ENCODE measurements at regions not wholly inside any gene's neighbourhood (a gene's known extent, or its start where the extent isn't known, plus 50 kb on each side); places are given as distances from the start of the nearest gene placed in this dataset.

DNA sequence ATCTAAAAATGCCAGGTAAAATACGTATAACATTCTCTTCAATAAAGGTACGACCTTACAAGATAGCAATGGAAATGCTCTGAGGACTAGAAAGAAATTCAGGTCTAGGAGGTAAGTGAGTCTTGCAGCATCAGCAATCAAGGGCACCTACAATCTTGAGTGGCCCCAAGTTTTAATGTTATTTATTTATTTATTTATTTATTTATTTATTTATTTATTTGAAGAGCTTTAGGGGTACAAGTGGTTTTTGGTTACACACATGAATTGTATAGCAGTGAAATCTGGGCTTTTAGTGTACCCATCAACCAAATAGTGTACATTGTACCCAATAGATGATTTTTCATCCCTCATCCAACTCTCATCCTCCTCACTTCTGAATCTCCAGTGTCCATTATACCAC lies 574.0 kb upstream of the POU3F2 start (continued):
- TF ChIP-seq, protein P1, sequence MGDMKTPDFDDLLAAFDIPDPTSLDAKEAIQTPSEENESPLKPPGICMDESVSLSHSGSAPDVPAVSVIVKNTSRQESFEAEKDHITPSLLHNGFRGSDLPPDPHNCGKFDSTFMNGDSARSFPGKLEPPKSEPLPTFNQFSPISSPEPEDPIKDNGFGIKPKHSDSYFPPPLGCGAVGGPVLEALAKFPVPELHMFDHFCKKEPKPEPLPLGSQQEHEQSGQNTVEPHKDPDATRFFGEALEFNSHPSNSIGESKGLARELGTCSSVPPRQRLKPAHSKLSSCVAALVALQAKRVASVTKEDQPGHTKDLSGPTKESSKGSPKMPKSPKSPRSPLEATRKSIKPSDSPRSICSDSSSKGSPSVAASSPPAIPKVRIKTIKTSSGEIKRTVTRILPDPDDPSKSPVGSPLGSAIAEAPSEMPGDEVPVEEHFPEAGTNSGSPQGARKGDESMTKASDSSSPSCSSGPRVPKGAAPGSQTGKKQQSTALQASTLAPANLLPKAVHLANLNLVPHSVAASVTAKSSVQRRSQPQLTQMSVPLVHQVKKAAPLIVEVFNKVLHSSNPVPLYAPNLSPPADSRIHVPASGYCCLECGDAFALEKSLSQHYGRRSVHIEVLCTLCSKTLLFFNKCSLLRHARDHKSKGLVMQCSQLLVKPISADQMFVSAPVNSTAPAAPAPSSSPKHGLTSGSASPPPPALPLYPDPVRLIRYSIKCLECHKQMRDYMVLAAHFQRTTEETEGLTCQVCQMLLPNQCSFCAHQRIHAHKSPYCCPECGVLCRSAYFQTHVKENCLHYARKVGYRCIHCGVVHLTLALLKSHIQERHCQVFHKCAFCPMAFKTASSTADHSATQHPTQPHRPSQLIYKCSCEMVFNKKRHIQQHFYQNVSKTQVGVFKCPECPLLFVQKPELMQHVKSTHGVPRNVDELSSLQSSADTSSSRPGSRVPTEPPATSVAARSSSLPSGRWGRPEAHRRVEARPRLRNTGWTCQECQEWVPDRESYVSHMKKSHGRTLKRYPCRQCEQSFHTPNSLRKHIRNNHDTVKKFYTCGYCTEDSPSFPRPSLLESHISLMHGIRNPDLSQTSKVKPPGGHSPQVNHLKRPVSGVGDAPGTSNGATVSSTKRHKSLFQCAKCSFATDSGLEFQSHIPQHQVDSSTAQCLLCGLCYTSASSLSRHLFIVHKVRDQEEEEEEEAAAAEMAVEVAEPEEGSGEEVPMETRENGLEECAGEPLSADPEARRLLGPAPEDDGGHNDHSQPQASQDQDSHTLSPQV (IDR thresholded peaks at IDR 0.05) = no peak
- TF ChIP-seq ZZZ3 (IDR thresholded peaks at IDR 0.05; ENCODE audit: control insufficient read depth, insufficient read length, low read depth) (no peak), POLR2AphosphoS5 (IDR thresholded peaks at IDR 0.05; ENCODE audit: low read length) (no peak), HCFC1 (IDR thresholded peaks at IDR 0.05; ENCODE audit: low read length) (no peak), PAX5 (IDR thresholded peaks at IDR 0.05; ENCODE audit: borderline replicate concordance, low read depth, low read length) (no peak), STAT1 (conservative IDR thresholded peaks at IDR 0.05) (no peak), RFX5 (IDR thresholded peaks at IDR 0.05; ENCODE audit: low read depth, low read length) (no peak), NFXL1 (IDR thresholded peaks at IDR 0.05; ENCODE audit: borderline replicate concordance) (no peak), PAX8 (IDR thresholded peaks at IDR 0.05) (no peak)
- TF ChIP-seq, protein P2, sequence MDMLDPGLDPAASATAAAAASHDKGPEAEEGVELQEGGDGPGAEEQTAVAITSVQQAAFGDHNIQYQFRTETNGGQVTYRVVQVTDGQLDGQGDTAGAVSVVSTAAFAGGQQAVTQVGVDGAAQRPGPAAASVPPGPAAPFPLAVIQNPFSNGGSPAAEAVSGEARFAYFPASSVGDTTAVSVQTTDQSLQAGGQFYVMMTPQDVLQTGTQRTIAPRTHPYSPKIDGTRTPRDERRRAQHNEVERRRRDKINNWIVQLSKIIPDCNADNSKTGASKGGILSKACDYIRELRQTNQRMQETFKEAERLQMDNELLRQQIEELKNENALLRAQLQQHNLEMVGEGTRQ (IDR thresholded peaks at IDR 0.05; ENCODE audit: borderline replicate concordance, low read depth, low read length) = no peak

DNA sequence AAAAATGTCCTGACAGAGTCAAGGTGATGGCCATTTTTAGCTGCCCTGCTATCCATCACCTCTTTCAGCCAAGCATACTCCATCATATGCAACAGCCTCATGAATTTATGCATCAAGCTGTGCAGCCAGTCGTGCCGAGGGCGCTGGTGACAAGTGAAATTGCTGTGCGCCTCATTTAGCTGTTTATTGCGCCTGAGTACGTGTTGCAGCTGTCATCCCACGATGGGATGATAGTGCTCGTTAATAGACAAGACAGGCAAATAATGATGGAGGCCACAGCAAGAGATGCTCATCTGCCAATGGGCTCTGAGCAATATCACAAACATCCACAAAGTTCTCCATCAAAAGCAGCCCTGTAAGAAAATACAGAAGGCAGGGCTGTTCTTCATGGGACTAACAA lies 562.3 kb upstream of the POU3F2 start:
- SMC1A ChIA-PET (ENCODE audit: uncharacterized antibody, unreplicated experiment) = interaction anchor here (0.8 kb wide), 1 partner anchor 647 kb away, joined by 3 read pairs; no protein-coding TSS in a partner anchor
- Histone ChIP-seq H4K20me1 (ENCODE audit: control insufficient read depth, insufficient read depth) (no peaks in the 10 kb centered on the region), H3K27ac (ENCODE audit: control insufficient read depth, insufficient read depth) (no peak overlapping the region), H3K9me3 (replicated peaks; ENCODE audit: control insufficient read depth, insufficient read depth, low read length) (no peaks in the 10 kb centered on the region), H2AFZ (ENCODE audit: control insufficient read depth, low read depth, low read length) (no peak overlapping the region), H3K4me2 (ENCODE audit: control insufficient read depth, insufficient read depth) (no peak overlapping the region), H3K79me2 (ENCODE audit: control insufficient read depth, insufficient read depth, low read length) (no peaks in the 10 kb centered on the region), H3K36me3 (ENCODE audit: control insufficient read depth in 2 of 2, insufficient read depth in 2 of 2, low read length in 1 of 2) (no peaks in the 10 kb centered on the region), H3K4me1 (ENCODE audit: control insufficient read depth, insufficient read depth, low read length) (no peaks in the 10 kb centered on the region), H3K27me3 (replicated peaks in 1 of 2; ENCODE audit: control insufficient read depth in 2 of 2, insufficient read depth in 2 of 2, low read length in 1 of 2) (no peaks in the 10 kb centered on the region), H3K4me3 (no peak overlapping the region), H3K9ac (ENCODE audit: control insufficient read depth, insufficient read depth, low read length) (no peak overlapping the region)
- CTCF ChIA-PET = no interaction called here
- DNase-seq (ENCODE audit: low read depth, low spot score) (no peak), FAIRE-seq (no peak), ATAC-seq (no peak)
- RAD21 ChIA-PET (ENCODE audit: unreplicated experiment) = no interaction called here
- POLR2A ChIA-PET = no interaction called here
- intact Hi-C loops (cut with micrococcal nuclease; ENCODE audit: unreplicated experiment) = no loop called here
- no TSS peak for BruUV-seq (replicated peaks)
- TF ChIP-seq JUNB (IDR thresholded peaks at IDR 0.05) = no peak
- in situ Hi-C loops (cut with MboI) = no loop called here
- 24% methylated on average over 8 of the region's 8 CpGs for WGBS (ENCODE audit: insufficient coverage, insufficient replicate concordance, low lambda C conversion rate, missing lambda C conversion rate)

Measured in GM12878 (cell line).